ENCODE measurements at regions not wholly inside any gene's neighbourhood (a gene's known extent, or its start where the extent isn't known, plus 50 kb on each side); places are given as distances from the start of the nearest gene placed in this dataset.

GRCh38 chr1:232221802-232222499 lies 408.0 kb downstream of the SIPA1L2 start:
- no peak for TF ChIP-seq CTCF (conservative IDR thresholded peaks at IDR 0.05; ENCODE audit: low read depth, low read length)
- TF ChIP-seq EZH2 (IDR thresholded peaks at IDR 0.05; ENCODE audit: borderline replicate concordance, low read depth, low read length, poor library complexity, severe bottlenecking): no peak
